HG02588 (cell line): ENCODE measurements at regions not wholly inside any gene's neighbourhood (a gene's known extent, or its start where the extent isn't known, plus 50 kb on each side); places are given as distances from the start of the nearest gene placed in this dataset.

Experiments
- ATAC-seq: cut with Tn5 transposase; IDR thresholded peaks from one replicate; pipeline ENCODE4 v1.9.1; 2021; ENCODE audit warnings: mild to moderate bottlenecking, moderate library complexity; ENCODE audit not compliant: unreplicated experiment

DNA sequence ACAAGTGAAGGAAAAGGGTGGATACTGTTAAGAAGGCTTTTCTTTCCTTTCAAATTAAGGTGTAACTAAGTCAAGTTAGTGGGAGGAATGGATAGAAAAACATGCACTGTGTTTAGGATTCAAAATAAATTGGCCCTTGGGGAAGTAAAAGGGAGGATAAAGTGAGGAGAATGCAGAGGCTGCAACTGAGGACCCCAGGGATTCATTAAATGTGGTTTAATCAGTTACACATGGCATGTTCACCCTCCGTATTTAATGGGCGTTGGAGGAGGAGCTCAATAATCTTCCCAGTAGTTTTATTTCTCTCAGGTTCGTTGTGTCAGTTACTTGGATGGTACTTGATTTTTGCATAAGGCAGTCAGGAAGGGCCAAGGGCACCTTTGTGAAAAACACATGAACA is 966.3 kb downstream of the JRKL start:
- no peak for ATAC-seq

GRCh38 chr11:97359016-97359415 is 969.2 kb downstream of the JRKL start:
- ATAC-seq: no peak

DNA sequence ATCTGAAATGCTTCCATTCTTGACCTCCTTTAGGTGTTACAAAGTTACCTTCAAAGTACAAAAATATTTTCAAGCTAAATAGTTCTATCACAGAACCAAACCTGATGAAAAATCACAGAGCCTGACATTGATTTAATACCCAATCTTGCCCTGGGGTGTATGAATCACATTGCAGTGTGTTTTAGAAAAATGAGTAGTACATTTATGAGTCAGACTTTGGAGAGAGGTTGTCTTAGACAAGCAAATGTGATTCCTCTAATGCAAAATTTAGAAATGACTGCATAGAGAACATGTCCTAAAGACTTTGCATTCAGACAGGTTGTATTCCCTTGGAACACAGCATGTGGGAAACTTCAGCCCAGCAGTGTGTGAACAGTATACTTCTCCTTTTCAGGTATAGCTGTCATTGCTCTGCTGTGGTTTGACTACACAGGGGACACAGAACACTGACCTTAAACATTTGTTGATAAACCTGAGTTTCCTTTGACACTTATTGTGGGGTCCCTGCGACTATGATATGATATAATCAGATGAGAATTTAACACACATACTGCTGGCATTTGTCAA is 972.1 kb downstream of the JRKL start:
- no peak for ATAC-seq

- no peak for ATAC-seq
Measured at GRCh38 chr11:97363331-97363730, 973.5 kb downstream of the JRKL start.

DNA sequence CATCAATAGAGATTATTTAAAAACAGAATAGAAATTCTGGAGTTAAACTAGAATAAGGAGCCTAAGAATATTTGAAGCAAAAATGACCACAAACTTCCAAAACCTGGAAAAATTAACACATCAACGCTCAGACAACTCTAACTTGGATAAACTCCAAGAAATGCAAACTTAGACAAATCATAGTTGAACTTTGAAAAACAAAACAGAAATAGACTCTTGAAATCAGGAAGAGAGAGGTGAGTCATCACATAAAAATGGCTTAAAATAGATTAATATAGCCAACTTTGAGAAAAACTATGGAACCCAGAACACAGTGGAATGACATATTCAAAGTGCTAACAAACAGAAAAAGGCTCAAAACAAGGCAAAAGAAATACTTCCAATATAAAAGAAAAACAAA is 974.2 kb downstream of the JRKL start:
- no peak for ATAC-seq

- no peak for ATAC-seq
Measured at GRCh38 chr11:97367406-97368083, 977.7 kb downstream of the JRKL start.

DNA sequence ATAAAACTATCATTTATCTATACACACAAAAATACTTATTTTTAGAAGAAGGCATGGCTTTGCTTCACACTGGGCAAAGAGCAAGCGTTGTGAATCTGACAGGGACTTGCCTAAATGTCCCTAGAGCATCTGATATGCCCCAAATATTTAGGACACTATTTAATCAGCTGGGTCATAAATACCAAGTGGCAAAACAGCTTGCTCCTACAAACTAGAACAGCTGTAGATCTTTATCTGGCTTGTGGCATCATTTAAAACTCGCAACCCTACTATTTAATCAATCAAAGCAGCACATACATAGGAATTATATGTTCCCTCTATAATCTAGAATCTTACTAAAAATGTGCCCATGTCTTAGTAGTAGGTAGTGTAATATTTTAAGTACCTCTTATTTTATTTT is 999.5 kb downstream of the JRKL start:
- no peak for ATAC-seq

DNA sequence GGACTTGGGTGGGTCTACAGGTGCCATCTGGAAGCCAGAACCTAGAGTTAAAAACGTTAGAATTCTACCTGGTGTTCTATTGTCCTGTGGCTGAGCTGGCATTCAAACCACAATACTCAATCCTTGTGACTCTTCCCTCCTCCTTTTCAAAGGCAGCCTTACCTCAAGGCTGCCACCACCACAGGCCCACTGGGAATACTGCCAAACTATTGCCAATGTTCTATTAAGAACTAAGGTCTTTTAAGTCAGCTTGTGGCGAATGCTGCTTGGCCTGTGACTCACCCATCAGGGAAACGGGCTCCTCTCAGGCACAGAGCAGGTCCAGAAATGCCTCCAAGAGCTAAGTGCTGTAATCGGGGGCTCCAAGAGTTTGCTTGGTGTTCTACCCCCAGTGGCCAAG is 1008.4 kb downstream of the JRKL start:
- no peak for ATAC-seq

- ATAC-seq: no peak
Measured at GRCh38 chr11:97409141-97409540, 1019.3 kb downstream of the JRKL start.

DNA sequence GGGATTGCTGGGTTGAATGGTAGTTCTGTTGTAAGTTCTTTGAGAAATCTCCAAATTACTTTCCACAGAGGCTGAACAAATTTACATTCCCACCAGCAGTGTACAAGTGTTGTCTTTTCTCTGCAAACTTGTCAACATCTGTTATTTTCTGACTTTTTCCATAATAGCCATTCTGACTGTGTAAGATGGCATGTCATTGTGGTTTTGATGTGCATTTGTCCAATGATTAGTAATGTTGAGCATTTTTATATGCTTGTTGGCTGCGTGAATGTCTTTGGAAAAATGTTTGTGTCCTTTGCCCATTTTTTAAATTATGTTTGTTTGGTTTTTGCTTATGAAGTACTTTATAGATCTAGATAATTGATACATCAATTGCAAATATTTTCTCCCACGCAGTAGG is 1025.0 kb downstream of the JRKL start:
- ATAC-seq: no peak

DNA sequence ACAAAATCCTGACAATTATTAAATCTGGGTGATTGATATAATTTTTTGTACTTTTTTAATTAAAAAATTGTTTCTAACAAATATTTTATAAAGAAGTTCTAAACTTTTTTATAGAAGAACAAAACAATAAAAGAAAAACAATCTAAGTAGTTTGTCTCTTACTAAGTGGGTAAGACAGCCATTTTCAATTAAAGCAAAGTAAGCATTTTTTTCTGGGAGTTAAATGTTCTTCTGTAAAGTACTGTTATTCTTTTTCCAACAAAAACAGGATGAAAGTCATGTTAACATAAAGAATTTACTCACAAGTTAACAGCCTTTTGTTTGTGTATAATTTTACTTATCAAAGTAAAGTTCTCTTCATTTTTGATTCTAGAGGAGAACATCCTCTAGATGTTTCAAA is 1029.9 kb downstream of the JRKL start:
- ATAC-seq: no peak

DNA sequence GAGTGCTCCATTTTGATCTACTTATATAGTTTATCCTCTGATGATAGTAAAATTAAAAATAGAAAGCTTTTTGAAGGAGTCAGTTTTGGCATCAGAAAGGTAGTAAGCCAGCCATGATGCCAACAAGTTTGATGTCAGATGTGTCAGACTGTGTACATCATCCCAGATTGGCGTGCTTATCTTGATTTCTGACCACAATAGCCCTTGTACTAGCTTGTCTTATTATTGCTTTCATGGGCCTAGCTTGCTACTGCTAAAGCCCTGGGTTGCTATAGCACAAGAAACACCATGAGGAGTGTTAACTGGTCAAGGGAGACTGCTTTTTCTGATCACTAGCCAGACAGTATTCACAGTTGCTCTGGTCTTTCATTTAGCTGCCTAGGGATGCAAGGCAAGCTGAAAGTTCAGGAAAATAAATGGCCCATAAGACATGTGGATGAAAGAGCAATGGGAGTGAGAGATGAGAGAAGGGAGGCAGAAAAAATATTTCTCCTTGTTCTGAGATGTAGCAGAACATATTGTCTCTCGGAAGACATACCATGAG is 1038.5 kb downstream of the JRKL start:
- ATAC-seq: no peak

DNA sequence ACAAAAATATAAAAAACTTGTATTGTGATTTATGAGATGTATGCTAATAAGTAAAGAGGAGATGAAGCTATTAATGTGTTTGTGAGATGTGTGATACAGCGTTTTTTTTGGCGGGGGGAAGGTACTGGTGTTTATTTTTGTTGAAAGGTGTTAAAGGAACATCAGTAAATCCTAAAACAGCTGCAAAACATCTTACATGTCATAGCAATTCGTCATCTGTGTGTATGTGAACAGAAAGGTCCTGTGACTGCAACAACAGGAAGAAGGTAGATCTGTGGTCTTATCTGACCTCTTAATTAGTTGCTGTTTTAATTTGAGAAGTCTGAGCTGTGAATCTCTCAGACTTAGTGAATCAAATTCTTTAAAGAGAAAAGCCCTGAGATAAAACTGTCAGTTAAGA is 1041.1 kb downstream of the JRKL start:
- no peak for ATAC-seq

DNA sequence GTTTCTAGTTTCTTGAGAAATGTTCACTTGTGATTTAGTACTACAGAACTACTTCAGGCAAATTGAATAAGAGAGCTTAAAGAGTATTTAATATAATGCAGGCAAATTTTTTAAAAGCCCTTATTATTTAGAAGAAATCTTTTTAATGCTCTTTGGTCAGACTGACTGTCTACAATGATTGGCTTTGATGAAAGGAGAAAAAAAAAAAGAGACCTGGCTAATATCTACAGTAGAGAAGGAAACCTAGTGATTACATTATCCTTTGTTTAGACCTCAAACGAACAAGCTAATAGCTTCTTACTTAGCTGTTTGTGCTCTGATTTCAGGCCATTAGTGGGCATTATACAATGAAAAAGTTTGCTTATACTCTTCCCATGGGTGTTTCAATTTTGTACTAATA is 1043.1 kb downstream of the JRKL start:
- ATAC-seq: no peak

GRCh38 chr11:97445561-97445960 is 1055.7 kb downstream of the JRKL start:
- ATAC-seq: no peak

DNA sequence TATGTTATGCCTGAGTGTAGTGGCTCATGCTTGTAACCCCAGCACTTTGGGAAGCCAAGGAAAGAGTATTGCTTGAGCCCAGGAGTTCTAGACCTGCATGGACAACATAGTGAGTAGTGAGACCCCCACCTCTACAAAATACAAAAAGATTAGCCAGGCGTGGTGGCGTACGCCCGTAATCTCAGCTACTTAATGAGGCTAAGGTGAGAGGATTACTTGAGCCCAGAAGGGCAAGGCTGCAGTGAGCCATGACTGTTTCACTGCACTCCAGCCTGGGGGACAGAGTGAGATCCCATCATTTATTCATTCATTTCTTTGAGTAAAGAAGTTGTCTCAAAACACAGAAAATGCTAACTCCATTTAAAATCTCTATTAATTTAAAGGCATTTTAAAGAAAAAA is 1061.6 kb downstream of the JRKL start:
- no peak for ATAC-seq

DNA sequence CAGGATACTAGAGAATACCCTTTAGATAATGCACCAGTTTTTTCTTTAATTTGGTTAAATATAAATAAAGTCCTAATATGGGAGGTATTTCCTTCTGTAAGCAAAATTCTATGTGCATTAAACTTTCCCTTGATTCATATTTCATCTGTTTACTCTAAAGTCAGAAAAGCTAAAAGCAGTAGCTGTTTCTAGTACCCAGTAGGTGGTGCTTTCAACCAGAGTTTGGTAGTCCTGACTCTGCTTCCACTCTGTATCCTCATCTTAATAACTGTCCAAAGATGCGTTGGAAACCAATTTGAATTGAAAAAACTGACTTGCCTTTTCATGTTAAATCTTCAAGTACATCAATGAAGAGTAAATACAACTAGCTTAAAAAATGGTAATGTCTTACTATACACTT is 1065.2 kb downstream of the JRKL start:
- ATAC-seq: no peak

GRCh38 chr11:97460091-97460490 is 1070.3 kb downstream of the JRKL start:
- ATAC-seq: no peak

GRCh38 chr11:97461044-97461880 is 1071.4 kb downstream of the JRKL start:
- no peak for ATAC-seq

DNA sequence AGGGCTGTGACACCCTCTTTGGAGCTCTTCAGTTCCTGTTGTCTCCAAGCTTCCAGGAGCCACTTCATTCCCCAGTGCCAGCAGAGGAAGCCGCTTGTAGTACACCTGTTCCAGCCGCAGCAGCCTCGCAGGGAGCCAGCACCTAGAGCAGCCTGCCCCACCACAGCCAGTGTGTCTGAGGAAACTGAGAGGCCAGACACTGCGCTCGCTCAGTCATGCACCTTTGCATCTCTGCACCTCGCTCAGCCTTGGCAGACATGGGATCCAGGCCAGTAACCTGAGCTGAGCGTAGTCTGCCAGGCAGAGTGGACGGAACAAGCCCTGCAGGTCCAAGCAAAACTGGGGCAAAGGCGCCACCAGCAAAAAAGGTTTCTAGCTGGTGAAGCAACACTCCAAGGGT is 1072.1 kb downstream of the JRKL start:
- ATAC-seq: no peak

GRCh38 chr11:97463891-97464290 is 1074.1 kb downstream of the JRKL start:
- no peak for ATAC-seq

DNA sequence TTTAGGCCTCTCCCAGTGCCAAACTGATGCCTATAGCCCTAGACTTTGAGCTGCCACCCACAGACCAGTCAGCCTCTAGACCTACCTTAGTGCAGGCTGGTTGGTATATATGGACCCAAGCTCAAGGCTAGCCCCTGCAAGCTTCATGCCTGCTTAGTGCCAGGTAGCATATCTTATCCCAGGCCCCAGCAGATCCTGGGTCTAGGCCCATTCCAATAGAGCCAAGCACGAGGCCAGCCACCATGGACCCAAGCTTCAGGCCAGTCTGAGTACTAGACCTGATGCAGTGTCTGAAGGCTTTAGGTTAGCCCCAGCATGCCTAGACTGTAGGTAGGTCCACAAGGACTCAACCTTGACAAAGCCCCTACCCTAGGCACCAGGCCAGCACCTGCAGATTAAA is 1081.7 kb downstream of the JRKL start:
- ATAC-seq: no peak
